ENCODE measurements at regions not wholly inside any gene's neighbourhood (a gene's known extent, or its start where the extent isn't known, plus 50 kb on each side); places are given as distances from the start of the nearest gene placed in this dataset.

GRCh38 chr6:170086639-170087420 is 204.0 kb downstream of the DLL1 start:
- H3K4me3 ChIP-seq (ENCODE audit: low read depth, low read length), result no peak overlapping the region
- no peak for TF ChIP-seq CTCF (conservative IDR thresholded peaks at IDR 0.05; ENCODE audit: low read depth, low read length)
- DNase-seq (ENCODE audit: low read depth), result no peak

GRCh38 chr6:170085475-170086401 is 205.1 kb downstream of the DLL1 start:
- DNase-seq (ENCODE audit: low read depth), result no peak
- no peak overlapping the region for H3K4me3 ChIP-seq (ENCODE audit: low read depth, low read length)
- no peak for TF ChIP-seq CTCF (conservative IDR thresholded peaks at IDR 0.05; ENCODE audit: low read depth, low read length)

GRCh38 chr6:170084166-170084730 is 206.6 kb downstream of the DLL1 start:
- no peak for TF ChIP-seq CTCF (conservative IDR thresholded peaks at IDR 0.05; ENCODE audit: low read depth, low read length)
- no peak overlapping the region for H3K4me3 ChIP-seq (ENCODE audit: low read depth, low read length)
- DNase-seq (ENCODE audit: low read depth), result no peak

GRCh38 chr6:170083236-170084051 is 207.4 kb downstream of the DLL1 start:
- no peak for TF ChIP-seq CTCF (conservative IDR thresholded peaks at IDR 0.05; ENCODE audit: low read depth, low read length)
- DNase-seq (ENCODE audit: low read depth), result no peak
- H3K4me3 ChIP-seq (ENCODE audit: low read depth, low read length), result no peak overlapping the region

GRCh38 chr6:170082531-170083187 is 208.2 kb downstream of the DLL1 start:
- H3K4me3 ChIP-seq (ENCODE audit: low read depth, low read length), result no peak overlapping the region
- DNase-seq (ENCODE audit: low read depth), result no peak
- TF ChIP-seq CTCF (conservative IDR thresholded peaks at IDR 0.05; ENCODE audit: low read depth, low read length), result no peak

GRCh38 chr6:170082067-170082466 is 208.8 kb downstream of the DLL1 start:
- H3K4me3 ChIP-seq (ENCODE audit: low read depth, low read length), result no peak overlapping the region
- DNase-seq (ENCODE audit: low read depth), result no peak
- no peak for TF ChIP-seq CTCF (conservative IDR thresholded peaks at IDR 0.05; ENCODE audit: low read depth, low read length)
